SU-DHL-6 (cell line): ENCODE measurements at regions not wholly inside any gene's neighbourhood (a gene's known extent, or its start where the extent isn't known, plus 50 kb on each side); places are given as distances from the start of the nearest gene placed in this dataset.
"Not testable (repeated sequence)": the region's sequence is repeated elsewhere in the genome, so short reads cannot be mapped to it uniquely, and the experiment has no call there.

ENCODE experiments used
- H2AFZ ChIP-seq: fragments of 200-600 bp; sonication (generic); 2 replicates; pipeline ENCODE4 v1.6.1; 2014; ENCODE audit warnings: low read depth, mild to moderate bottlenecking, moderate library complexity, mixed read lengths, antibody characterized with exemption, low read length; ENCODE audit not compliant: severe bottlenecking
- H3F3A ChIP-seq: fragments of 200-600 bp; shearing (Covaris generic); 2 replicates; pipeline ENCODE4 v1.6.0; 2016; ENCODE audit warnings: antibody characterized with exemption, mild to moderate bottlenecking; ENCODE audit not compliant: insufficient read depth
- H3K27ac ChIP-seq: fragments of 200-600 bp; sonication (generic); 2 replicates; pipeline ENCODE4 v1.5.1; 2016; ENCODE audit warnings: low read depth, mild to moderate bottlenecking, low read length, moderate library complexity, mixed read lengths
- H3K27me3 ChIP-seq: fragments of 200-600 bp; sonication (generic), shearing (Covaris generic); 2 replicates; pipeline ENCODE4 v1.6.0; 2014; ENCODE audit warnings: mild to moderate bottlenecking, low read length
- H3K36me3 ChIP-seq: fragments of 200-600 bp; sonication (generic); 2 replicates; pipeline ENCODE4 v1.6.1; 2014; ENCODE audit warnings: mild to moderate bottlenecking, low read length, mixed read lengths
- H3K4me2 ChIP-seq: fragments of 300-600, 200-600 bp; shearing (Covaris generic), sonication (generic); 2 replicates; pipeline ENCODE4 v1.6.0; 2014; ENCODE audit warnings: low read length, low read depth, mild to moderate bottlenecking; ENCODE audit not compliant: poor library complexity, severe bottlenecking
- H3K4me3 ChIP-seq: fragments of 200-600 bp; sonication (generic); 2 replicates; pipeline ENCODE4 v1.5.1; 2014; ENCODE audit warnings: antibody characterized with exemption, low read length, mild to moderate bottlenecking, mixed read lengths; ENCODE audit not compliant: insufficient read depth, poor library complexity, severe bottlenecking
- H3K79me2 ChIP-seq: fragments of 200-600 bp; sonication (generic); 2 replicates; pipeline ENCODE4 v1.6.1; 2014; ENCODE audit warnings: mild to moderate bottlenecking, low read length, moderate library complexity; ENCODE audit not compliant: insufficient read depth
- H3K9ac ChIP-seq: fragments of 200-600 bp; sonication (generic); 2 replicates; pipeline ENCODE4 v1.7.0; 2014; ENCODE audit warnings: mild to moderate bottlenecking, low read length
- H3K9me2 ChIP-seq: fragments of 200-600 bp; sonication (generic); replicated peaks from 2 replicates; pipeline ENCODE4 v1.6.1; 2014; ENCODE audit warnings: low read length; ENCODE audit not compliant: insufficient read depth
- H3K9me3 ChIP-seq: fragments of 200-600 bp; sonication (generic); 2 replicates; pipeline ENCODE4 v1.6.1; 2014; ENCODE audit warnings: low read length, mixed read lengths; ENCODE audit not compliant: insufficient read depth
- H4K20me1 ChIP-seq: fragments of 200-600 bp; sonication (generic); 2 replicates; pipeline ENCODE4 v1.6.1; 2014; ENCODE audit warnings: low read depth, mild to moderate bottlenecking, antibody characterized with exemption, low read length, moderate library complexity, mixed read lengths
- EZH2phosphoT487 ChIP-seq: fragments of 200-600 bp; sonication (generic), shearing (Covaris generic); conservative IDR thresholded peaks from 2 replicates; pipeline ENCODE4 v1.6.1; 2018; ENCODE audit warnings: mild to moderate bottlenecking, antibody characterized with exemption, low read length, moderate library complexity, mixed read lengths
- TF ChIP-seq, protein P1 (sequence below): fragments of 200-600 bp; sonication (generic); IDR thresholded peaks from one replicate; pipeline ENCODE4 v1.5.1; 2017; ENCODE audit warnings: antibody characterized with exemption, mild to moderate bottlenecking, low read length, moderate library complexity; ENCODE audit not compliant: insufficient read depth, poor library complexity, severe bottlenecking

DNA sequence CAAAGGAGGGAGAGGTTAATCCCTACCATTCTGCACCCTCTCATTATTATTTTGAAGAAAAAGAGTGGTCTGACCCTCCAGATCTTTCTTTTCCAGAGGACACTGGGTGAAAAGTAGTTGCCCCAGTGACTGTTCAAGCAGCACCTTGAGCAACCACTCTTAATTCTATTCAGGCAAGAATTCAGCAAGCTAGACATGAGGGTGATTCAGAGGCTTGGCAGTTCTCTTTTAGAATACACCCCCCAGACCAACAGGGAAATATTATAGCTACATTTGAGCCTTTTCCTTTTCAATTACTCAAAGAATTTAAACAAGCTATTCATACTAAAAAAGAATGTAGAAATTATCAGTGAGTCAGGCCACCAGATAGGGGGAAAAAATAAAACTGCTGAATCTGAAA, 178.3 kb downstream of the MRPS30 start:
- Histone ChIP-seq H4K20me1 (no peaks in the 10 kb centered on the region), H3K9me3 (peaks cover 31% of the 10 kb centered on the region), H3K4me3 (no peak overlapping the region), H3K36me3 (peaks cover 2% of the 10 kb centered on the region; the same call in 1 of the 2 replicates), H3K79me2 (no peaks in the 10 kb centered on the region), H3K4me2 (no peak overlapping the region), H3K9ac (no peak overlapping the region), H3F3A (no peaks in the 10 kb centered on the region), H3K9me2 (no peaks in the 10 kb centered on the region), H2AFZ (no peak overlapping the region), H3K27ac (no peak overlapping the region), H3K27me3 (no peaks in the 10 kb centered on the region)
- no peak for TF ChIP-seq EZH2phosphoT487
- TF ChIP-seq, protein P1, sequence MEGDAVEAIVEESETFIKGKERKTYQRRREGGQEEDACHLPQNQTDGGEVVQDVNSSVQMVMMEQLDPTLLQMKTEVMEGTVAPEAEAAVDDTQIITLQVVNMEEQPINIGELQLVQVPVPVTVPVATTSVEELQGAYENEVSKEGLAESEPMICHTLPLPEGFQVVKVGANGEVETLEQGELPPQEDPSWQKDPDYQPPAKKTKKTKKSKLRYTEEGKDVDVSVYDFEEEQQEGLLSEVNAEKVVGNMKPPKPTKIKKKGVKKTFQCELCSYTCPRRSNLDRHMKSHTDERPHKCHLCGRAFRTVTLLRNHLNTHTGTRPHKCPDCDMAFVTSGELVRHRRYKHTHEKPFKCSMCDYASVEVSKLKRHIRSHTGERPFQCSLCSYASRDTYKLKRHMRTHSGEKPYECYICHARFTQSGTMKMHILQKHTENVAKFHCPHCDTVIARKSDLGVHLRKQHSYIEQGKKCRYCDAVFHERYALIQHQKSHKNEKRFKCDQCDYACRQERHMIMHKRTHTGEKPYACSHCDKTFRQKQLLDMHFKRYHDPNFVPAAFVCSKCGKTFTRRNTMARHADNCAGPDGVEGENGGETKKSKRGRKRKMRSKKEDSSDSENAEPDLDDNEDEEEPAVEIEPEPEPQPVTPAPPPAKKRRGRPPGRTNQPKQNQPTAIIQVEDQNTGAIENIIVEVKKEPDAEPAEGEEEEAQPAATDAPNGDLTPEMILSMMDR, result no peak

DNA sequence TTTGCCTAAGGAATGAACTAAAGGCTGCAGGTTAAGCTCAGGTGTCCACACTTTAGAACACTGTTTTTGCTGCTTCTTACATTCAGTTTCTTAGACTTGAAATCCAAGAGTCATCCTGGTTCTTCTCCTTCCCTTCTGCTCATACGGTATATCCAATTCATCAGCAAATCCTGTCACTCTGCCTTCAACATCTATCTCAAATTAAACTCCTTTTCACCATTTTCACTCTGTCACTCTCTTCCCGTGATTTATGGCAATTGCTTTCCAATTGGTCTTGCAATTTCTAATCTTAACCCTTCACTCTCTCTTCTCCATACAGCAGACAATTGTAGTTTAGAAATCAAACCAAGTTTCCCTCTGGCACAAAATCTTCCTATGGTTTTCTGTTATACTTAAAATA, 182.9 kb downstream of the MRPS30 start:
- H3K9ac ChIP-seq, result no peak overlapping the region
- no peak overlapping the region for H3K4me3 ChIP-seq
- peaks cover 18% of the 10 kb centered on the region for H3K9me3 ChIP-seq
- no peaks in the 10 kb centered on the region for H3F3A ChIP-seq
- no peaks in the 10 kb centered on the region for H3K79me2 ChIP-seq
- TF ChIP-seq EZH2phosphoT487, result no peak
- TF ChIP-seq, protein P1, result no peak
- no peaks in the 10 kb centered on the region for H3K9me2 ChIP-seq
- no peak overlapping the region for H3K4me2 ChIP-seq
- H4K20me1 ChIP-seq, result no peaks in the 10 kb centered on the region
- peaks cover 2% of the 10 kb centered on the region; the same call in 1 of the 2 replicates for H3K36me3 ChIP-seq
- H3K27me3 ChIP-seq, result no peaks in the 10 kb centered on the region
- no peak overlapping the region for H2AFZ ChIP-seq
- no peak overlapping the region for H3K27ac ChIP-seq

DNA sequence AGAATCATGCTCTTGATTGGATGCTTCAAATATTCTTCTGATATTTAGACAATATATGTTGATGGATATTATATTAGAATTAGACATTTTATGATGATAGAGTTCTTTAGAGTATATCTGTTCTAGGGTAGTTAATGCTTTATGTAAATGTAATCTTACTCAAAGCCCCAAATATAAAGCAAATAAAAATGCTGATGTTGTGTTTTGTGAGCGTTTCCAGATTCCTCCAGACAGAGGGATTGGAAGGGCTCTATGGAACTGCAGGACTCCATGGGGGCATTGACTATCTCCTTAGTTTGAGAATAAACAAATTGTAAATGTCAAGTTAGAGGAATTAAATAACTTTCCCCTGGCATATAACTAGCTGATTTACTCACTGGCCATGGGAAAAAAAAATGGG, 184.5 kb downstream of the MRPS30 start:
- TF ChIP-seq, protein P1, result no peak
- no peak for TF ChIP-seq EZH2phosphoT487
- no peak overlapping the region for H3K4me2 ChIP-seq
- H4K20me1 ChIP-seq, result no peaks in the 10 kb centered on the region
- H3K27ac ChIP-seq, result no peak overlapping the region
- H3K36me3 ChIP-seq, result peaks cover 2% of the 10 kb centered on the region; the same call in 1 of the 2 replicates
- H3K79me2 ChIP-seq, result no peaks in the 10 kb centered on the region
- no peaks in the 10 kb centered on the region for H3K27me3 ChIP-seq
- peaks cover 18% of the 10 kb centered on the region for H3K9me3 ChIP-seq
- H3K9ac ChIP-seq, result no peak overlapping the region
- H3F3A ChIP-seq, result no peaks in the 10 kb centered on the region
- H2AFZ ChIP-seq, result no peak overlapping the region
- no peaks in the 10 kb centered on the region for H3K9me2 ChIP-seq
- H3K4me3 ChIP-seq, result no peak overlapping the region

DNA sequence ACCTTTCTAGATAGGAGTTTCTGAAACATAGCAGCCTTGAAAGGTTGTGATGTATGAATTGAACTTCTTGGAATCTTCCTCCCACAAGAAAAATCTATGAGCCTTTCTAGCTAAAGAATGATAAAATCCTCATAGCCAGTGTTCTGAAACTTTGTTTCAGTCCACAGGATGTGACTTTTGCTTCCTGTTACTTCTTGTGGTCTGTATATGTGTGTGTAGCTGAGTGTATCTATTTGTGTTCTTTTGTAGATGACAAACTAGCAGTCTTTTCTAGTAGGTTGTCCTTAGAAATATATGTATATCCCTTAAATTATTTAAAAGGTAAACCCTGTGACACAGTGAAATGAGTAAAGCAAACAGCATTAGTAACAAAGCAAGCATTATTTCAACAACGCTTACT, 188.8 kb downstream of the MRPS30 start:
- H3K9me3 ChIP-seq, result no peaks in the 10 kb centered on the region
- H3K27me3 ChIP-seq, result no peaks in the 10 kb centered on the region
- H4K20me1 ChIP-seq, result no peaks in the 10 kb centered on the region
- H3K36me3 ChIP-seq, result no peaks in the 10 kb centered on the region
- no peaks in the 10 kb centered on the region for H3K9me2 ChIP-seq
- TF ChIP-seq EZH2phosphoT487, result no peak
- TF ChIP-seq, protein P1, result no peak
- H3K79me2 ChIP-seq, result no peaks in the 10 kb centered on the region
- no peak overlapping the region for H3K4me2 ChIP-seq
- H3K27ac ChIP-seq, result no peak overlapping the region
- H3K9ac ChIP-seq, result no peak overlapping the region
- no peak overlapping the region for H3K4me3 ChIP-seq
- no peak overlapping the region for H2AFZ ChIP-seq
- no peaks in the 10 kb centered on the region for H3F3A ChIP-seq

DNA sequence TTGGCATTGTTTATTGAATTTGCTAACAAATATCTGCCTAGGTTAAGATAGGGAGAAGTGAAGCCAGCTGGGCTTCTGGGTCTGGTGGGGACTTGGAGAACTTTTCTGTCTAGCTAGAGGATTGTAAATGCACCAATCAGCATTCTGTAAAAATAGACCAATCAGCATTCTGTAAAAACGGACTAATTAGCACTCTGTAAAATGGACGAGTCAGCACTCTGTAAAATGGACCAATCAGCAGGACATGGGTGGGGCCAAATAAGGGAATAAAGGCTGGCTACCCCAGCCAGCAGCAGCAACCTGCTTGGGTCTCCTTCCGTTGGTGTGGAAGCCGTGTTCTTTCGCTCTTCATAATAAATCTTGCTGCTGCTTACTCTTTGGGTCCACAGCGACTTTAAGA, 198.4 kb downstream of the MRPS30 start:
- not testable (repeated sequence) for H3K79me2 ChIP-seq, H3F3A ChIP-seq, H3K9ac ChIP-seq, H3K27me3 ChIP-seq, H3K9me2 ChIP-seq, H3K27ac ChIP-seq, H3K4me2 ChIP-seq, H3K9me3 ChIP-seq, H4K20me1 ChIP-seq, H3K4me3 ChIP-seq, H2AFZ ChIP-seq, H3K36me3 ChIP-seq
